GM19397 (cell line): ENCODE measurements at regions not wholly inside any gene's neighbourhood (a gene's known extent, or its start where the extent isn't known, plus 50 kb on each side); places are given as distances from the start of the nearest gene placed in this dataset.
"Not testable (repeated sequence)": the region's sequence is repeated elsewhere in the genome, so short reads cannot be mapped to it uniquely, and the experiment has no call there.

ENCODE experiments used
- ATAC-seq: cut with Tn5 transposase; IDR thresholded peaks from one replicate; pipeline ENCODE4 v1.9.1; 2021; ENCODE audit warnings: mild to moderate bottlenecking, moderate library complexity; ENCODE audit not compliant: unreplicated experiment

DNA sequence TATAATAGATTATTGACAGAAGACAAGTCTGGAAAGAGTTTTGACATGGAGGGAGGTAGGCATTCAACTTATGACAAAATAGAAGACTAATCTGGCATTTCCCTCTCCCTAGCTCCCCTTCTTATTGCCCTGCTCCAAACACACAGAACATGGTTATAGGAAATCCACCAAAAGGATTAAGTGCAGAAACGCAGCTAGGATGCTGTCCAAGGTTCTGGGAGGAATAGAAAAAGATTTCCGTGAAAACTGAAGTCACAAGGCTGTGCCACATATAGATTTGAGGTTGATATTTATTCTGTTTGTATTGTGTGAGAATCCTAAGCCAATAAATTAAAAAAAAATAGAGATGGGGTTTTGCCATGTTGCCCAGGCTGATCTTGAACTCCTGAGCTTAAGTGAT, 107.9 kb upstream of the MAP3K7 start:
- ATAC-seq = no peak

DNA sequence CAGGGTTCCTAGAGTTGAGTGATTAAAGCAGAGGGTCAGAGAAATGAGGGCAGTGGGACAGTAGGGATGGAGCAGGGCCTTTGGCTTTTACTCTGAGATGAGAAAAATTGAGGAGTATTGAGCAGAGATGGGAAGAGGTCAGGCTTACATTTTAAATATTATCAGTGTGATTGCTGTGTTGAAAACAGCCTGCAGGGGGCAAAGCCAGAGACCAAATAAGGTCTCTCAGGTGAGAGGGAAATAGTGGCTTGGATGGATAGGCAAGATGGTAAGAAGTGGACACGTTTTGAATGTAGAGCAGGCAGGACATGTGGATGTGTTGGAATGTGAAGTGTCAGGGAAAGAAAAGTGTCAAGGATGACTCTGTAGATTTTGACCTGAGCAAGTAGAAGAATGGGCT, 105.0 kb upstream of the MAP3K7 start:
- no peak for ATAC-seq

GRCh38 chr6:90689172-90689571, 102.3 kb upstream of the MAP3K7 start:
- ATAC-seq = no peak

- no peak for ATAC-seq
These were observed 101.0 kb upstream of the MAP3K7 start for GRCh38 chr6:90687775-90688380.

GRCh38 chr6:90681863-90682262, 95.0 kb upstream of the MAP3K7 start:
- ATAC-seq = no peak

DNA sequence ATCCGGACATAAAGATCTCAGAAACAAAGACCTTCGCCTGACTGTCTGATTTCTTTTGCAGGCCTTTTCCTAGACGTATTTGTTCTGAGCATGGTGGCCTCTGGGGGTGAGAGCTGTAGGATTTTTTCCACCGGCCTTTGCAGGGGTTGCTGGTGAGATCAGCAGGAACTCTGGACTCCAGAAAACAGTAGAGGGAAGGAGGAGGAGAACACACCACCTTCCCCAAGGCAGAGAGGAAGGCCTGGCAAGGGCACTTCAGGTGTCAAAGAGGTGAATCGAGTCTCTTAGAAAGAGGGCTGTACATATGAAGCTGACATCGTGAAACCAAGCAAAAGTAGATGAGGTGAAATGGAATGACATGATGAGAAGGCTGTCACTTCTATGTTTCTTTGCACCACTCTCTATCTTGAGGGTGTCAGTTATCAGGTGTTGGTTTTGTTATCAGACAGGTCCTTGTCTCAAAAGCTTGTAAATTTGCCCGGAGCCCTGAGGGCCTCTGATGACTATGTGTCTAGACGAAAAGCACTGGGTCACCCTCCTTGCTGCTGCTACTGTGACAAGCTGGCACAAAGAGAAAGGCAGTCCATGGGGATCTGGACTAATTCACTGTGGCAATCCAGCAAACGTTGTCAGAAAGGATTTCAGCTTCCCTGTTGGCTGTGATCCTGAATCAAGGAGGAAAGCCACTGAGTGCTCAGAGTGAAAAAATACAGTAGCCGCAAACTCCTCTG, 91.3 kb upstream of the MAP3K7 start:
- no peak for ATAC-seq

DNA sequence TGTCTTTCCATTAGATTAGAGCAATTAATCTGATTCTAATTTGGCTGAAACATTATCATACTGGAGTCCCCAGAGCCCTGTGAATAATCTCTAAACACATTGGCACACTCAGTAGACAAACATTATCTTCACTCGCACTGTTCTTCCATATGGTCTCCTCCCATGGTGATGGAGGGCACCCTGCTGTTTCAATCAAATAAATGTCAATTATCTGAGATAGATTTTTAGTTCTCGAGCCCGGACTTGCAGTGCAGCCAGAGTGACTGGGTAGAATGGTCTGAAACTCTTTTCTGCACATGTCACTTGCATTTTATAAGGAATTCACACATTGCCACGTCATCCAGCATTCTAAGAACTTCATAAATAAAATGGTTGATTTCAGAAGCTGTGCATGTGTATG, 90.6 kb upstream of the MAP3K7 start:
- no peak for ATAC-seq

DNA sequence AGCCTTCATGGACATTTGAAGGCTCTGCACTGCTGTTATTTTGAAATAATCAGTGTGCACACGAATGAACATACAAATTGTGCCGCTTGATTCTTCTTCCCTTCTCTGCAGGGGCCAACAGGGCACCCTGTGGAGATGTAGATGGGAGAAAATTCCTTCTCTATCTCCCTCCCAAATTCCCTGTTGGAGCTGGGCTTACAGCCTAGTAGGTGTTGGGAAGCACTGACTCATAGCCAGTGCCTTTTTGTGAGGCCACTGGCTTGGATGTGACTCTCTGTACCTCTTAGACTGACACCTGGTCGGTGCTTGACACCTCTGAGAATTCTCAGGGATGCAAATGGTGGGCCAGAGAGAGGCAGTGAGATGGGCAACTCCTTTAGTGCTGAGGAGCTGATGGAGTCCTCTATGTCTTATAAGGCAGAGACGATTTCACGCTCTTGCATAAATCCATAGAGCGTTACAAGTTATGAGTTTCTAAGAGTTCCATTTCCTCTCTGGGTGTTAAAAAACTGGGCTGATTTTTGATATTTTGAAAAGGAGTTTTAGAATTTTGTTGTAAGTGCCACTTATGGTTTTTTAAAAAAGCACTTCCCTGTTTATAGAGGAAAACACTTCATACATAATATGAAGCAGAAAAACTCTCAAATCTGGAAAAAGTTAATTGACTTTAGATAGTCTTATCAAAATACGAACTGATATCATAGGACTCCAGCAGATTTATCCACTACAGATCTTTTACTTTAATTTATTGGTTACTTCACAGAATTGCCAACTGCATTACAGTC, 89.8 kb upstream of the MAP3K7 start:
- ATAC-seq = no peak

GRCh38 chr6:90675107-90675506, 88.2 kb upstream of the MAP3K7 start:
- not testable (repeated sequence) for ATAC-seq

GRCh38 chr6:90674077-90674476, 87.2 kb upstream of the MAP3K7 start:
- ATAC-seq = not testable (repeated sequence)

GRCh38 chr6:90669846-90670245, 83.0 kb upstream of the MAP3K7 start:
- no peak for ATAC-seq

GRCh38 chr6:90669420-90669819, 82.5 kb upstream of the MAP3K7 start:
- no peak for ATAC-seq

DNA sequence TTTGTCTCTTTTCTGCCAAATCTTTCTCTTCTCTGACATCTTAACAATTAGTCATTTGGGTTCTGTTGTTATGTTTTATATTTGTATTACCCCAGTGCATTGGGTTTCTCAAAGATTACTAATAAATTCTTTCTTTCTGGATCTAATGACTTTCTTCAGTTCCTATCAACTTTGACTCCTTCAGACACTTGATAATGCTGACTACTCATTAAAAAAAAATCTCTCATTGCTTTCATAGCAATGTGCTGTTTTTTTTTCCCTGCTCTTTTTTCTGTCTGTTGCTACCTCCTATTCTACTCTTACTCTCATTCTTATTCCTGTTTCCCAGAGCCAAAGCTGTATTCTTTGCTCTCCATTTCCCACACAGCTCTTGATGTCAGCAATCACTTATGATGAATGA, 81.3 kb upstream of the MAP3K7 start:
- no peak for ATAC-seq

GRCh38 chr6:90663873-90664272, 77.0 kb upstream of the MAP3K7 start:
- ATAC-seq = no peak

- no peak for ATAC-seq
These were observed 76.2 kb upstream of the MAP3K7 start for GRCh38 chr6:90663106-90663505.

GRCh38 chr6:90660931-90661330, 74.1 kb upstream of the MAP3K7 start:
- ATAC-seq = no peak

DNA sequence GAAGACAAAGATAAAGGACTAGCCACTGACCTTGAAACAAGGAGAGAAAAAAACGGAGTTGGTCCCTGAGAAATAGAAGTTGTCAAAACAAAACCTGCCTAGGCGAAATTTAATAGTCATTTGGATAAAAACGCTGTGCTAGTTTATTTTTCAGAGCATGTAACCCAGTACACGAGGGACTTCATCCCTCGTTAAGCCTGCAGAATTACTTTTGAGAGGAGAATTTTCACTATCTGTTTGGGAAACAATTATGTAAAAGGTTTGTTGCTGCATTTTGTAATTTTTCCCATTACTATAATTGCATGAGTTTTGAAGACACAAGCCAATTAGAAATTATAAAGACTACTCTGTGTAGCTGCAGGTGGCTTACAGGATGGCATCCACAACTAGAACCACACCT, 71.6 kb upstream of the MAP3K7 start:
- ATAC-seq = no peak

DNA sequence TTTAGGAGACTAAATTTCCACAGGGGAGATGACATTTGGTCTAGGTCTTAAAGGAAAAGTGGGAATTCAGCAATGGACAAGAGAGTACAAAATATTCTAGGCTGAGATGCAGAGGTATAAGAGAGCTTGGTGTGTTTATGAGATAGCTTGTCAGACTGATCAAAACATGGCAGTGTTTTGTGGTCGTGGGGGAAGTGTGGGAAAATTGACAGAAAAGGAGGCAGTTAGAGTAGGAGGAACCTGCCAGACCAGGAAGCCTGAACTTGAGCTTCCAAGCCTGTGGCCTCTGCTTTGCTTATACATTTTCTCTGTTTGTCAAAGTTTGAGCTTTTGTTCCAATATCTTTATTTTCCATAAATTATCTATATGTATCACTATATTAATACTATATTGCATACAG, 69.5 kb upstream of the MAP3K7 start:
- ATAC-seq = no peak

GRCh38 chr6:90654806-90655205, 67.9 kb upstream of the MAP3K7 start:
- no peak for ATAC-seq

- ATAC-seq = no peak
These were observed 67.3 kb upstream of the MAP3K7 start for GRCh38 chr6:90654166-90654565.

DNA sequence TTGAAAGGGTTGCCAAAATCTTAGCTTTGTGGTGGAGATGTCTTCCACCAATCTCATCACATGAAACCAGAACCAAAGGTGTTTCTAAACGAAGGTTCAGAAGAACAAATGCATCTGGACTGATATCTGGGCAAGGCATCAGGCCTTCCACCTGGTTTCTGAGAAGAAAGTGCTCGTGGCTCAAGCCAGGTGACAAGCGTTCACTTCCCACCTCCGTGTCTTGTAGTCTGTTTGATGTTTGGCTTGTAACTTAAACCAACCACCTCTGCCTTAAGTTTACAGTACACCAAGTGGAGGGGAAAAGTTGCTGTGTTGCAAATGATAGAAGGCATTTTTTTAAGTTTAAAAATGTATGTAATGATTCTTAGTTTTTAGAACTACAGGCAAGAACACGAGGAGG, 66.9 kb upstream of the MAP3K7 start:
- no peak for ATAC-seq
